ENCODE measurements at regions not wholly inside any gene's neighbourhood (a gene's known extent, or its start where the extent isn't known, plus 50 kb on each side); places are given as distances from the start of the nearest gene placed in this dataset.
"Not testable (repeated sequence)": the region's sequence is repeated elsewhere in the genome, so short reads cannot be mapped to it uniquely, and the experiment has no call there.

GRCh38 chr13:65111223-65111622 lies 2118.9 kb downstream of the PCDH9 start:
- no peak for DNase-seq
- Histone ChIP-seq H3F3A (ENCODE audit: insufficient read depth, low read length) (no peaks in the 10 kb centered on the region), H3K4me2 (ENCODE audit: low read depth, low read length) (no peak overlapping the region), H3K79me2 (ENCODE audit: low read length) (no peaks in the 10 kb centered on the region), H3K36me3 (replicated peaks; ENCODE audit: insufficient read depth, low read length) (no peaks in the 10 kb centered on the region), H2AFZ (ENCODE audit: low read length) (no peak overlapping the region), H4K20me1 (ENCODE audit: insufficient read depth, low read length) (no peaks in the 10 kb centered on the region), H3K9ac (ENCODE audit: low read length) (no peak overlapping the region), H3K9me3 (replicated peaks; ENCODE audit: insufficient read depth, low read length) (no peaks in the 10 kb centered on the region), H3K27me3 (replicated peaks; ENCODE audit: insufficient read depth, low read length) (no peaks in the 10 kb centered on the region), H3K4me1 (ENCODE audit: low read length) (no peaks in the 10 kb centered on the region), H3K9me2 (replicated peaks; ENCODE audit: insufficient read depth, low read length) (no peaks in the 10 kb centered on the region), H3K27ac (ENCODE audit: low read length) (no peak overlapping the region), H3K4me3 (ENCODE audit: low read length) (no peak overlapping the region)
- TF ChIP-seq CTCF (IDR thresholded peaks at IDR 0.05; ENCODE audit: low read length) (no peak), EZH2phosphoT487 (IDR thresholded peaks at IDR 0.05; ENCODE audit: low read length) (no peak), EZH2 (optimal IDR thresholded peaks at IDR 0.05; ENCODE audit: low read depth, low read length) (no peak)

GRCh38 chr13:65104436-65104835 lies 2125.7 kb downstream of the PCDH9 start:
- H3K9me3 ChIP-seq (replicated peaks; ENCODE audit: insufficient read depth, low read length); H3K79me2 ChIP-seq (ENCODE audit: low read length); H3K9ac ChIP-seq (ENCODE audit: low read length); H3F3A ChIP-seq (ENCODE audit: insufficient read depth, low read length); H3K36me3 ChIP-seq (replicated peaks; ENCODE audit: insufficient read depth, low read length); H3K4me3 ChIP-seq (ENCODE audit: low read length); H3K27me3 ChIP-seq (replicated peaks; ENCODE audit: insufficient read depth, low read length); H3K4me2 ChIP-seq (ENCODE audit: low read depth, low read length); H3K4me1 ChIP-seq (ENCODE audit: low read length); H3K27ac ChIP-seq (ENCODE audit: low read length); H4K20me1 ChIP-seq (ENCODE audit: insufficient read depth, low read length); DNase-seq; H2AFZ ChIP-seq (ENCODE audit: low read length); H3K9me2 ChIP-seq (replicated peaks; ENCODE audit: insufficient read depth, low read length): not testable (repeated sequence)

GRCh38 chr13:65103351-65103750 lies 2126.8 kb downstream of the PCDH9 start:
- no peak for DNase-seq
- Histone ChIP-seq H3K4me1 (ENCODE audit: low read length) (no peaks in the 10 kb centered on the region), H3K9me3 (replicated peaks; ENCODE audit: insufficient read depth, low read length) (no peaks in the 10 kb centered on the region), H4K20me1 (ENCODE audit: insufficient read depth, low read length) (no peaks in the 10 kb centered on the region), H3K36me3 (replicated peaks; ENCODE audit: insufficient read depth, low read length) (no peaks in the 10 kb centered on the region), H3K4me3 (ENCODE audit: low read length) (no peak overlapping the region), H3K4me2 (ENCODE audit: low read depth, low read length) (no peak overlapping the region), H2AFZ (ENCODE audit: low read length) (no peak overlapping the region), H3K27me3 (replicated peaks; ENCODE audit: insufficient read depth, low read length) (no peaks in the 10 kb centered on the region), H3K27ac (ENCODE audit: low read length) (no peak overlapping the region), H3F3A (ENCODE audit: insufficient read depth, low read length) (no peaks in the 10 kb centered on the region), H3K9ac (ENCODE audit: low read length) (no peak overlapping the region), H3K9me2 (replicated peaks; ENCODE audit: insufficient read depth, low read length) (no peaks in the 10 kb centered on the region), H3K79me2 (ENCODE audit: low read length) (no peaks in the 10 kb centered on the region)
- TF ChIP-seq EZH2phosphoT487 (IDR thresholded peaks at IDR 0.05; ENCODE audit: low read length) = no peak
- no peak for TF ChIP-seq EZH2 (optimal IDR thresholded peaks at IDR 0.05; ENCODE audit: low read depth, low read length)
- TF ChIP-seq CTCF (IDR thresholded peaks at IDR 0.05; ENCODE audit: low read length) = no peak

- H3K9ac ChIP-seq (ENCODE audit: low read length) = no peak overlapping the region
- H3K79me2 ChIP-seq (ENCODE audit: low read length) = no peaks in the 10 kb centered on the region
- H3K9me3 ChIP-seq (replicated peaks; ENCODE audit: insufficient read depth, low read length) = no peaks in the 10 kb centered on the region
- no peak for DNase-seq
- no peaks in the 10 kb centered on the region for H4K20me1 ChIP-seq (ENCODE audit: insufficient read depth, low read length)
- H3K27ac ChIP-seq (ENCODE audit: low read length) = no peak overlapping the region
- H3F3A ChIP-seq (ENCODE audit: insufficient read depth, low read length) = no peaks in the 10 kb centered on the region
- no peak for TF ChIP-seq EZH2 (optimal IDR thresholded peaks at IDR 0.05; ENCODE audit: low read depth, low read length)
- no peak for TF ChIP-seq EZH2phosphoT487 (IDR thresholded peaks at IDR 0.05; ENCODE audit: low read length)
- no peak for TF ChIP-seq CTCF (IDR thresholded peaks at IDR 0.05; ENCODE audit: low read length)
- no peaks in the 10 kb centered on the region for H3K36me3 ChIP-seq (replicated peaks; ENCODE audit: insufficient read depth, low read length)
- H3K4me1 ChIP-seq (ENCODE audit: low read length) = no peaks in the 10 kb centered on the region
- H3K4me3 ChIP-seq (ENCODE audit: low read length) = no peak overlapping the region
- no peaks in the 10 kb centered on the region for H3K9me2 ChIP-seq (replicated peaks; ENCODE audit: insufficient read depth, low read length)
- H3K27me3 ChIP-seq (replicated peaks; ENCODE audit: insufficient read depth, low read length) = no peaks in the 10 kb centered on the region
- H2AFZ ChIP-seq (ENCODE audit: low read length) = no peak overlapping the region
- H3K4me2 ChIP-seq (ENCODE audit: low read depth, low read length) = no peak overlapping the region
These were observed 2134.7 kb downstream of the PCDH9 start for GRCh38 chr13:65095161-65096082.

Measured in MM.1S (cell line).